NCI-H345 treated with DMSO at 0.1 percent for 48 hours (cell line): ENCODE measurements at regions not wholly inside any gene's neighbourhood (a gene's known extent, or its start where the extent isn't known, plus 50 kb on each side); places are given as distances from the start of the nearest gene placed in this dataset.
"Not testable (repeated sequence)": the region's sequence is repeated elsewhere in the genome, so short reads cannot be mapped to it uniquely, and the experiment has no call there.

Source experiments
- DNase-seq: peaks from one replicate; lab custom pipeline; 2025; ENCODE audit not compliant: unreplicated experiment; lab: John Stamatoyannopoulos, UW

DNA sequence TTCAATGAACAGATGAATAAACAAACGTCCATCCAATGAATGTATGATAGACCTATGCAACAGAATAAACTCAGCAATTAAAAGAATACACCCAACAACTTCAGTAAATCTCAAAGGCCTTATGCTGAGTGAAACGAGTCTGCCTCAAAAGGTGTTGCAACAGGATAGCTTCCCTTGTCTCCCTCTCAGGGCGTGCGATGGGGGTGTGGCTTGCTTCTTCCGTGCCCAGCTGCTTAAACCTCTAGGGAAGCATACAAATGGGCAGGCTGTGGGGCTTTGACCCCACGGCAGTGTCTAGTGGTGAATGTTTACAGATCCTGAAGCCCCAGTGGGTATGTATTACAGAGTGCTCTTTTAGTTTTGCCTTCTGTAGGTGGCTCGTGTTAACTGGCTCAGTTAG, 87.0 kb upstream of the CCL21 start:
- DNase-seq = no peak

DNA sequence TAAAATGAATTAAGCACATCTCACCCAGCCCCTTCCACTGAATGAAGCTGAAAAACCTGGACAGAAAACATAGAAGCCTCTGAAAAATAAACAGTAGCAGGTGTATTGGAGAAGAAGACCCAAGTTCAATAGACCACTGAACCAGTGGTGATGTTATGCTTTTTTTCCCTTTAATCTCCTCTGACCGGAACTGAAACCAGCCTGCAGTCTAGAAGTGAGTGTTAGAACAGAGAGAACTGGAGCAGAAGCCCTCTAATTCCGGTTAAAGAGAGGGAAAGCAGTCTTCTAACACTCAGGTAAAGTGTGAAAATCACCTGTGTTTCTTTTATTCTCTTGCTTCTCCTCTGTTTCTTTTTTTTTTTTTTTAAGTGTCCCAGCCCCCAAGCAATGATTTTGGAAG, 83.5 kb upstream of the CCL21 start:
- no peak for DNase-seq

DNA sequence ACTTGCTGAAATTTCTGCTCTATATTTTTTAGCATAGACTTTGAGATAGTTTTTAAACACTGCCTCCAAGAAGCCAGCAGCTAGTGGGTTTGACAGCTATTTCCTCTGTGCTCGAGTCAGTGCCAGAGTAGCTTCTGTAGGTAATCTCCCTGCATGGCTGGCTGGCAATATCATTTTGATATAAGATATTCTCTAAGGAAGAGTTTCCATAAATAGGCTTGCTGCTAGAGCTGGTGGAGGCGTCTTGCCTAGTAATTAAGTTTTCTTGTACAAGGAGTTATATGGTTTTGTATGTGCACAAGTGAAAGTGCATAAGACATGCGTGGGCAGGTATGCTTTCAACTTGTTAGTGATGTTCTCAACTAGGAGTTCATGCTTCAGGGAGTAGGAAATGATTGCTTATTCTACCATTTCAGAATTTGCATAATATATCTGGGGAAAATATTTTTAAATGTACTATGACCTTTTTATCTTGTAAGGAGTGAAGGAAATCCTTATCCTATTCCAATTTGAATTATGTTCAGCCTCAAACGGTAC, 74.1 kb upstream of the CCL21 start:
- no peak for DNase-seq

DNA sequence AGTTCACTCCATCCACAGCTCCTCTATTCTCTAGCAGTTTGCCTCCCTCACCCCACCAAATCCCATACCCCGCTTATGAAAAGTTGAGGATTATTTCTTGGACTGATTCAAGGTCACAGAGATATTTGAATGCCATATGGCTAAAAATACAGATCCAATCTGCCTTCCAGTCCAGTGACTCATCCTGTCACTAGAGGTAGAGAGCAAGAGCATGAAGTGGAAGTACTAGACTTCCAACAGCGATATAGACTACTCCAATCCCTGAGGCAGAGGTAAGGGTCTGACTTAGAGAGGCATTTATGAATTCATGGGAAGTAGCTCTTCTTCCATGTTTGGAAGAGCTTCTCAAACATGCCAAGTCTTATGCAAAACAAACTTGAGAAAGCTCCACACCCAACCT, 72.4 kb upstream of the CCL21 start:
- DNase-seq = no peak

DNA sequence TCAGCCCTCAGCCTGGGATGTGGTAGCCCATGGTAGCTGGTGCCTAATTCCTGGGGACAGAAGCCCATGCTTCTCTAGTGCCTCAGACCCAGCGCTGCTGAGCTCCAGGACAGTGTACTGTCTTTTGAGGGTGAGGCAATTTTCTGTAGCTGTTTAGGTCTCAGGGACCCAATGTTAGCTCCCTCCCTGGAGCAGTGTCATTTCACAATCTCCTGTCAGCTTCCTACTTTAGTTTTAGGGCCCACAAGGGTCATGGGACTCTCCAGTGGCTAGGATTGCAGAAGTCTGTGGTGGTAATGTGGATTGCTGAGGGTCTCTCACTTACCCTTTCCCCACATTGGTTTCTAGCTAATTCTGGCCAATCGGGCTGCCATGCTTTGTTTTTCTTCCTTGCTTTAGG, 67.7 kb upstream of the CCL21 start:
- DNase-seq = no peak

DNA sequence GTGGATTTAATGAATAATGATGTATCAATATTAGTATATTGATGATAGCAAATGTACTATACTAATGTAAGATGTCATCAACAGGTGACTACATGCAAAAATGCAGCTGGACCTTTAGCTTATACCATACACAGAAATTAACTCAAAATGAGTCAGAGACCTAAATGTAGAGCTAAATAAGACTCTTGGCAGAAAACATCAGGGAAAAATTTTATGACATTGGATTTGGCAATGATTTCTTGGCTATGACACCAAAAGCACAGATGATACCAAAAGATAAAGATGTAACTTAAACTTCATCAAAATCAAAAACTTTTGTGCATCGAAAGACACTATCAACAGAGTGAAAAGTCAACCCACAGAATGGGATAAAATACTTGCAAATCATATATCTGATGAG, 64.0 kb upstream of the CCL21 start:
- DNase-seq = no peak

DNA sequence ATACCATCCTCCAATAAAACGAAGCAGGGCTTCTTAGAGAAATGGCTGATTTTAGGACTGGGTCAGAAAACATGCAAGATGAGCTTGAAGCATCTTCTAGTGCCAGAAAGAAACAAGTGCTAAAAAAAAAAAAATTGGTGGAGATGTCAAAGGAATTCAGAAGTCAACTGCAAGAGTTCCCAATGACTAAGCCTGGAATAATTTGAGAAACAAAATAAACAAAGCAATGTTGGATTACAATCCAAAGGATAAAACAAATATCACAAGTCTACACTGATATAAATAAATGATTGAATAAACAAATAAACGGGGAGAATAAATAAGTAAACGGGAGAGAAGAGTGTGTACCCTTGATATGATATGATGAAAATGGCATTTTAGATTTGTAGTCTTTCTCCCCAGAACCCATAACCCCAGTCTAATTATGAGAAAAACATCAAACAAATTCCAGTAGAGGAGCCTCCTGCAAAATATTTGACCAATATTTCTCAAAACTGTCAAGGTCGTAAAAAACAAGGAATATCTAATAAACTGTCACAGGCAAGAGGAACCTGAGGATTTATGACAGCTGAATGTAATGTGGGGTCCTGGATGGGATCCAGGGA, 63.5 kb upstream of the CCL21 start:
- no peak for DNase-seq

DNA sequence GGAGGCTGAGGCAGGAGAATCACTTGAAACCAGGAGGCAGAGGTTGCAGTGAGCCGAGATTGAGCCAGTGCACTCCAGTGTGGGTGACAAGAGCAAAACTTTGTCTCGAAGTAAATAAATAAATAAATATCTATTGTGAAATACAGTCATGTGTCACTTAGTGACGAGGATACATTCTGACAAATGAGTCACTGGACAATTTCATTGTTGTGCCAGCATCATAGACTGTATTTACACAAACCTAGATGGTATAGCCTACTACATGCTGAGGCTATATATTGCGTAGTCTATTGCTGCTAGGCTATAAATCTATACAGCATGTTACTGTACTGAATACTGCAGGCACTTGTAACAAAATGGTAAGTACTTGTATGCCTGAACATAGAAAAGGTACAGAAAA, 61.1 kb upstream of the CCL21 start:
- no peak for DNase-seq

DNA sequence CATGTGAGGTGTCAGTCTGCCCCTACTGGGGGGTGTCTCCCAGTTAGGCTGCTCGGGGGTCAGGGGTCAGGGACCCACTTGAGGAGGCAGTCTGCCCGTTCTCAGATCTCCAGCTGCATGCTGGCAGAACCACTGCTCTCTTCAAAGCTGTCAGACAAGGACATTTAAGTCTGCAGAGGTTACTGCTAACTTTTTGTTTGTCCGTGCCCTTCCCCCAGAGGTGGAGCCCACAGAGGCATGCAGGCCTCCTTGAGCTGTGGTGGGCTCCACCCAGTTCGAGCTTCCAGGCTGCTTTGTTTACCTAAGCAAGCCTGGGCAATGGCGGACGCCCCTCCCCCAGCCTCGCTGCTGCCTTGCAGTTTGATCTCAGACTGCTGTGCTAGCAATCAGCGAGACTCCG, 57.2 kb upstream of the CCL21 start:
- not testable (repeated sequence) for DNase-seq

DNA sequence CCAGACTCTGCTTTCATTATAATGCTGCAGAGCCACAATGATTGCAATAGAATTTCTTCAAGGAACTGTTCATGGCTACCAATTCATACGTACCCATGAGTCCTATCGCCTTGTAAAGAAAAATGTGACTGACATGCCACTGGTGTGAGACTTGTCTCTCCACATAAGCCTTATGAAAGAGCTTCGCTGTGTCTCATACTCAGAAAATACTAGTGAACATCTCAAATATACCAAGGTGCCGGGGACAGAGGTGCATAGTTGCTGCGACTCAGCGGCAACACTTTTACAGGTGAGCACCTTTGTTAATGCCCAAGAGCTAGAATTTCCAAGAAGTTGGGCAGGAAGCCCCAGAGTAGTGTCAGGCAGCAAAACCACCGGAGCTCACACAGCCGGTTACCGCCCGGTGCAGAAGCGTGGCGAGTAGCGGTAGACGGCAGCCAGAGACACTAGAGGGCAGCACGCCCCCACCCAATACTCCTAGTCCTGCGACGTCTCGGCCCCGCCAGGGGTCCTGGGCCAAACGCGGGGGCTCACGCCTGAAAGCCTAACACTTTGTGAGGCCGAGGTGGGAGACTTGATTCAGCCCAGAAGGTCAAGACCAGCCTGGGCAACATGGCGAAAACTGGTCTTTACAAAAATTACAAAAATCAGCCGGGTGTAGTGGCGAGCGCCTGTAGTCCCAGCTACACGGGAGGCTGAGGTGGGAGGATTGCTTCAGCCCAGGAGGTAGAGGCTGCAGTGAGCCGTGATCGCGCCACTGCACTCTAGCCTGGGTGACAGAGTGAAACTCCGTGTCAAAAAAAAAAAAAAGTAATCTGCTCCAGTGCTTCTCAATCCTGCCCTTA, 50.5 kb upstream of the CCL21 start:
- peak; percentile 50 for DNase-seq
